ENCODE measurements at regions not wholly inside any gene's neighbourhood (a gene's known extent, or its start where the extent isn't known, plus 50 kb on each side); places are given as distances from the start of the nearest gene placed in this dataset.
"Not testable (repeated sequence)": the region's sequence is repeated elsewhere in the genome, so short reads cannot be mapped to it uniquely, and the experiment has no call there.

GRCh38 chr1:173304529-173305227 lies 97.5 kb upstream of the TNFSF4 start:
- ATAC-seq (ENCODE audit: low read depth) (no peak), DNase-seq (no peak)
- Mint-ChIP-seq H3K27me3 (no peaks in the 10 kb centered on the region), H3K36me3 (peaks cover 4% of the 10 kb centered on the region), H3K4me3 (no peak overlapping the region), H3K4me1 (peaks cover 2% of the 10 kb centered on the region), H3K9me3 (peaks cover 15% of the 10 kb centered on the region), H3K27ac (no peak overlapping the region)
- POLR2A ChIA-PET: no interaction called here

GRCh38 chr1:173307845-173308244 lies 100.7 kb upstream of the TNFSF4 start:
- no peak for ATAC-seq (ENCODE audit: low read depth)
- peaks cover 4% of the 10 kb centered on the region for H3K36me3 Mint-ChIP-seq
- H3K27me3 Mint-ChIP-seq: no peaks in the 10 kb centered on the region
- POLR2A ChIA-PET: no interaction called here
- DNase-seq: no peak
- H3K4me3 Mint-ChIP-seq: no peak overlapping the region
- H3K27ac Mint-ChIP-seq: no peak overlapping the region
- H3K4me1 Mint-ChIP-seq: no peaks in the 10 kb centered on the region
- peaks cover 18% of the 10 kb centered on the region for H3K9me3 Mint-ChIP-seq

GRCh38 chr1:173314656-173315055 lies 107.5 kb upstream of the TNFSF4 start:
- ATAC-seq (ENCODE audit: low read depth): no peak
- H3K27me3 Mint-ChIP-seq: no peaks in the 10 kb centered on the region
- no peak overlapping the region for H3K4me3 Mint-ChIP-seq
- DNase-seq: no peak
- H3K9me3 Mint-ChIP-seq: peaks cover 9% of the 10 kb centered on the region
- POLR2A ChIA-PET: no interaction called here
- no peak overlapping the region for H3K27ac Mint-ChIP-seq
- no peaks in the 10 kb centered on the region for H3K4me1 Mint-ChIP-seq
- H3K36me3 Mint-ChIP-seq: peaks cover 1% of the 10 kb centered on the region

- Mint-ChIP-seq H3K9me3 (peaks cover 9% of the 10 kb centered on the region), H3K27ac (no peak overlapping the region), H3K4me1 (no peaks in the 10 kb centered on the region), H3K27me3 (no peaks in the 10 kb centered on the region), H3K36me3 (peaks cover 1% of the 10 kb centered on the region), H3K4me3 (no peak overlapping the region)
- ATAC-seq (ENCODE audit: low read depth) (no peak), DNase-seq (no peak)
- POLR2A ChIA-PET: no interaction called here
These were observed 108.2 kb upstream of the TNFSF4 start for GRCh38 chr1:173315296-173315695.

- ATAC-seq (ENCODE audit: low read depth) (no peak), DNase-seq (no peak)
- POLR2A ChIA-PET: no interaction called here
- peaks cover 15% of the 10 kb centered on the region for H3K9me3 Mint-ChIP-seq
- no peak overlapping the region for H3K4me3 Mint-ChIP-seq
- H3K27me3 Mint-ChIP-seq: no peaks in the 10 kb centered on the region
- peaks cover 4% of the 10 kb centered on the region for H3K36me3 Mint-ChIP-seq
- H3K4me1 Mint-ChIP-seq: no peaks in the 10 kb centered on the region
- no peak overlapping the region for H3K27ac Mint-ChIP-seq
These were observed 111.7 kb upstream of the TNFSF4 start for GRCh38 chr1:173318788-173319187.

GRCh38 chr1:173324352-173324751 lies 117.2 kb upstream of the TNFSF4 start:
- H3K4me1 Mint-ChIP-seq; H3K36me3 Mint-ChIP-seq; POLR2A ChIA-PET; H3K27ac Mint-ChIP-seq; H3K27me3 Mint-ChIP-seq; ATAC-seq (ENCODE audit: low read depth); H3K4me3 Mint-ChIP-seq; DNase-seq: not testable (repeated sequence)
- H3K9me3 Mint-ChIP-seq: peaks cover 15% of the 10 kb centered on the region

GRCh38 chr1:173327987-173328386 lies 120.9 kb upstream of the TNFSF4 start:
- H3K4me1 Mint-ChIP-seq: peaks cover 14% of the 10 kb centered on the region
- DNase-seq; H3K27me3 Mint-ChIP-seq; POLR2A ChIA-PET; H3K4me3 Mint-ChIP-seq; H3K36me3 Mint-ChIP-seq; H3K9me3 Mint-ChIP-seq; ATAC-seq (ENCODE audit: low read depth); H3K27ac Mint-ChIP-seq: not testable (repeated sequence)

GRCh38 chr1:173328961-173329360 lies 121.8 kb upstream of the TNFSF4 start:
- POLR2A ChIA-PET: no interaction called here

GRCh38 chr1:173329726-173330125 lies 122.6 kb upstream of the TNFSF4 start:
- Mint-ChIP-seq H3K4me1 (peaks cover 14% of the 10 kb centered on the region), H3K4me3 (no peak overlapping the region), H3K27me3 (no peaks in the 10 kb centered on the region), H3K36me3 (peaks cover 2% of the 10 kb centered on the region), H3K9me3 (peaks cover 2% of the 10 kb centered on the region), H3K27ac (no peak overlapping the region)
- no peak for DNase-seq
- POLR2A ChIA-PET: no interaction called here
- ATAC-seq (ENCODE audit: low read depth): no peak

More at GRCh38 chr1:173328961-173329360, 121.8 kb upstream of the TNFSF4 start:
- H3K9me3 Mint-ChIP-seq: peaks cover 2% of the 10 kb centered on the region
- H3K4me3 Mint-ChIP-seq: no peak overlapping the region
- no peak for DNase-seq
- no peak overlapping the region for H3K27ac Mint-ChIP-seq
- ATAC-seq (ENCODE audit: low read depth): no peak
- no peaks in the 10 kb centered on the region for H3K27me3 Mint-ChIP-seq
- H3K4me1 Mint-ChIP-seq: peaks cover 14% of the 10 kb centered on the region
- H3K36me3 Mint-ChIP-seq: peaks cover 2% of the 10 kb centered on the region

GRCh38 chr1:173330149-173330951 lies 123.2 kb upstream of the TNFSF4 start:
- Mint-ChIP-seq H3K27ac (no peak overlapping the region), H3K4me1 (peaks cover 14% of the 10 kb centered on the region), H3K9me3 (peaks cover 2% of the 10 kb centered on the region), H3K36me3 (peaks cover 2% of the 10 kb centered on the region), H3K4me3 (peak overlapping the region; percentile 66), H3K27me3 (no peaks in the 10 kb centered on the region)
- DNase-seq (no peak), ATAC-seq (ENCODE audit: low read depth) (no peak)
- POLR2A ChIA-PET: interaction anchor here (0.7 kb wide), 1 partner anchor 295 kb away, joined by 4 read pairs; no protein-coding TSS in a partner anchor

GRCh38 chr1:173330952-173331548 lies 123.9 kb upstream of the TNFSF4 start:
- ATAC-seq (ENCODE audit: low read depth); H3K27me3 Mint-ChIP-seq; H3K36me3 Mint-ChIP-seq; H3K9me3 Mint-ChIP-seq; DNase-seq: not testable (repeated sequence)
- Mint-ChIP-seq H3K4me1 (peaks cover 14% of the 10 kb centered on the region), H3K27ac (peak overlapping the region; percentile 66), H3K4me3 (peak overlapping the region; percentile 66)
- POLR2A ChIA-PET: interaction anchor here (0.7 kb wide), 1 partner anchor 295 kb away, joined by 4 read pairs; no protein-coding TSS in a partner anchor

- DNase-seq: no peak
- Mint-ChIP-seq H3K27me3 (no peaks in the 10 kb centered on the region), H3K4me3 (no peak overlapping the region), H3K9me3 (no peaks in the 10 kb centered on the region), H3K27ac (no peak overlapping the region), H3K4me1 (peaks cover 14% of the 10 kb centered on the region), H3K36me3 (no peaks in the 10 kb centered on the region)
- ATAC-seq (ENCODE audit: low read depth): no peak
- POLR2A ChIA-PET: no interaction called here
These were observed 124.9 kb upstream of the TNFSF4 start for GRCh38 chr1:173332026-173332425.

- POLR2A ChIA-PET: no interaction called here
- no peak overlapping the region for H3K4me3 Mint-ChIP-seq
- DNase-seq (no peak), ATAC-seq (ENCODE audit: low read depth) (no peak)
- no peaks in the 10 kb centered on the region for H3K36me3 Mint-ChIP-seq
- peaks cover 4% of the 10 kb centered on the region for H3K9me3 Mint-ChIP-seq
- no peaks in the 10 kb centered on the region for H3K27me3 Mint-ChIP-seq
- H3K4me1 Mint-ChIP-seq: peaks cover 14% of the 10 kb centered on the region
- H3K27ac Mint-ChIP-seq: no peak overlapping the region
These were observed 126.5 kb upstream of the TNFSF4 start for GRCh38 chr1:173333581-173333980.

GRCh38 chr1:173337126-173337525 lies 130.0 kb upstream of the TNFSF4 start:
- Mint-ChIP-seq H3K36me3 (no peaks in the 10 kb centered on the region), H3K27ac (no peak overlapping the region), H3K27me3 (no peaks in the 10 kb centered on the region), H3K4me3 (no peak overlapping the region), H3K9me3 (peaks cover 6% of the 10 kb centered on the region), H3K4me1 (peaks cover 2% of the 10 kb centered on the region)
- ATAC-seq (ENCODE audit: low read depth): no peak
- DNase-seq: no peak
- POLR2A ChIA-PET: no interaction called here

All from activated naive CD8-positive, alpha-beta T cell treated with anti-CD3 and anti-CD28 coated beads, Interleukin-2, amount 10 ng/mL, durations not matched to agents 7 days and 5 days (primary cell).